Muscle of back (tissue), 3 donors: ENCODE measurements at regions not wholly inside any gene's neighbourhood (a gene's known extent, or its start where the extent isn't known, plus 50 kb on each side); places are given as distances from the start of the nearest gene placed in this dataset.

Source experiments
- DNase-seq, 3 donors: peaks; one replicate each; pipeline versions ENCODE4 v3.0.0 to v3.0.0-alpha.2; 2013

DNA sequence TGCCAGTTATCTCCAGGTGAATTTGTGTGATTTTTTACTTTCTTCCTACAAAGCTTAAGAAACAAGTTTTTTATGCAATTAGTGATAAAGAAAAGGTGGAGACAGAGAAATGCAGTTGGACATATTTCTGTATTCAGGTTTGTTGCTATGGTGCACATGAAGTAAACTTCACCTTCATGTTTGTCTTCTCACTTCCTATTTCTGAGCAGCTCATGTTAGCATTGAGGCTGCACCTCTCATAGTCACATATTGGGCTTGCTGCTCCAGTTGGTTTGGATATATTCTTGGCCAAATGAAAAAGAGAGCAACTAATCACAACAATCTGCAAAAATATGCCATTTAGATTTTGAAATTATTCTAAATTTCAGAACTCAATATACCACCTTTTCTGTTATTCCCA is 475.6 kb upstream of the ZWINT start:
- DNase-seq = no peak

DNA sequence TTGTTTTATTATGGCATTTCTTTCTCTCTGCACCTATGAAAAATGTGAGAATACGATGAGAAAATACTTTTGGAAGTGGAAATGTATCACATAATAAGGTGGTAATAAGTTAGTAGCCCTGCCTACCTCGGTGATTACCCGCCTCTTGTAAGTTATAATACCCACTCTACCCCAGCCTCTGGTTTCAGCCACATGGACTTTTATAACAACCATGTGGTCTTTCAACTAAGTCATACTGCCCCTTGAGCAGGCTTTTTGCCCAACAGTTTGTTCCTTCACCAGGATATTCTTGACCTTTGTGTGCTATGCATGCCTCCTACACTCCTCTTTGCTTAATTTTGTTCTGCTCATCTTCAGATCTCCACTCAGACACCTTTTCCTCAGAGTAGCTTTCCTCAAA is 470.6 kb upstream of the ZWINT start:
- no peak for DNase-seq

DNA sequence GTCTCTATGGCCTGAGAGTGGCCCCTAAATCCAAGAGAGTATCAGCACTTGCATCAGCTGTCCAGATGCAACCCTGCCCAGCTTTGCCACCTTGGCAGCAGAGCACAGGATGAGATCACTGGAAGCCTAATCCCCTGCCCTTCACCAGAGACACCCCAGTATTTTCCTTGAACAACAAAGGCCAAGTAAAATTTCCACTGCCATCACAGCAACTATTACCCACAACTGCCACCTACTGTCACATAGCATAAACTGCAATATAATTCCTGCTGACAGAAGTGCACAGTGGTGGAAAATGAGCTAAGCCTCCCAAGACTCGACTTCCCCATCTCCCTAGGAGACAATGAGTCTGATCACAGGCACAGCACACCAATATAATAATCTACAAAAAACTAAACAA is 462.8 kb upstream of the ZWINT start:
- DNase-seq = no peak

DNA sequence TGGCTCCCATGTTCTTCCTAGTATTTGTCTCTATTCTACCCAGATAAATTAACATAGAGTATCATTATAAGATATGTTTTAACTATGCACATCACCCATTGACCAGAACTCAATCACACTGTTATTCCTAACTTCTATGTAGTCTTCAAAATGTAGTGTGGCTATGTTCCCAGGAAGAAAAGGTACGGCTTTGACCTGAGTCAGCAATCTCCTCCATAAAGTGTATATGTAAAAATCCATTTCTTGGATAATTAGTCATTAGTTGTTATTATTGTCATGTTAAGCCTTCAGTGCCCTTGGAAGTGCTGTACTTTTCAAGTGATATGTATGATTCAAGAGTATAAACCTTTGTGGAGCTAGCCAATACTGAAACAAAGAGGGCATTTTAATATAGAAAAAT is 444.0 kb upstream of the ZWINT start:
- DNase-seq = no peak

DNA sequence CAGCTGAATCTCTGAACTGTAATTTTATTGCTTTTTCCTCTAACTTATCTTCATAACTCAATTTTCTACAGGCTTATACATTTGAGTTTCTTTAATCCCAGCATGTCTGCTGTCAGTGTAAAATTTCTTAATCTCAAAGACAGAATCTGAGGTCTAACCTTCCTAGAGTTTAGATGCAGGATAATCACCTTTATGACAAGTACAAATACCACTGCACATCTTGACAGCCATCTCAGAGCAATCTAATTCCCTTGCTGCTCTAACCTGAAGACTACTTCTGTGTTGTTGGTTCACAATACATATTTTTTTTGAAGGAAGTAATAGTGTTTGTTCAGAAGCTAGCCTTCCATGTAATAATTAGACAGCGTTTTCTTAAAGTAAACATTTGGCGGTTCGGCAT is 424.2 kb upstream of the ZWINT start:
- no peak for DNase-seq

DNA sequence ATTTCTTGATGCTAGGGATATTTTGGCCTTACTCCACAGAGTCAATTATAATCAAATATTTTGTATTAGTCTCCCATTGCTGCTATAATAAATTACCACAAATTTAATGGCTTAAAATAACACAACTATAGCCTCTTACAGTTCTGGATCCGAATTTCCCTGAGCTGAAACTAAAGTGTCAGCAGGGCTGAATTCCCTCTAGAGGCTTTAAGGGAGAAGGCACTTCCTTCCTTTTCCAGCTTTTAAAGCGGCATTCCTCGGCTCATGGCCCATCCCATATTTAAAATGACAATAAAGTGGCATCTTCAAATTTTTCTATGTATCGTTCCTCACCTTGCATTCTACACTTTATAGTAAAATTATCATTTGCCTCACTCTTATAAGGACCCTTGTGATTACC is 421.4 kb upstream of the ZWINT start:
- DNase-seq = no peak

DNA sequence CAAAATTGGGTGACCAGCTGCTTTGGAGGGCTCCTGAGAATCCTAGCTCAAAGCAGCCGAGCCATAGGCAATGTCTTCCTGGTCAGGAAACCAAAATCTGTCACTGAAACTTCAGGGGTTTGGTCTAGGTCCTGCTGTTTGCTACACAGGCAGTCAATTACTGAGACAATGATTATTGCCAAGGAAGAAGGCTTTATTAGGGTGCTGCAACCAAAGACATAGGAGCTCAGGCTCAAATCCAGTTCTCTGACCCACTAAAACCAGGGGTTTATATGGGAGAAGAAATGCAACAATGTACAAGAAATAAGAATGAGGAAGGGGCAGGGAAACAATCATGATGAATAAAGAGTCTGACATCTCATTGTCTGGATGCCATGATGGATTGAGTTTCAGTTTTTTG is 410.3 kb upstream of the ZWINT start:
- no peak for DNase-seq

DNA sequence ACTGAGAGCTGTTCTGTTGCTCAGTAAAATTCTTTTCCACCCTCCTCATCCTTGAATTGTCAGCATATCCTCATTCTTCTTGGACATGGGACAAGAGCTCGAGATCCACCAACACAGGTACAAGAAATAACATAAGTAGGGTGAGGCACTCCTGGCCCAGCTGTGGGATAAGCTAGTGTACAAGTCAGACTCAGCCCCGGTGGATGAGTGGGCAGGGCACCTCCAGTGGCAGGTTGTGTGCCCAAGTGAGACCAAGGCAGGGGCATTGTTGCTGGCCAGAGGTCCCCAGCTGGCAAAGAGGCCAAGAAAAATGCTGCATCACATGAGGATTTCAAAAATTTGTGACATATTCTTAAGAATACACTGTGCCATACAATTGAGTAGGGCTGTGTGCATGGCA is 402.0 kb upstream of the ZWINT start:
- DNase-seq = no peak

DNA sequence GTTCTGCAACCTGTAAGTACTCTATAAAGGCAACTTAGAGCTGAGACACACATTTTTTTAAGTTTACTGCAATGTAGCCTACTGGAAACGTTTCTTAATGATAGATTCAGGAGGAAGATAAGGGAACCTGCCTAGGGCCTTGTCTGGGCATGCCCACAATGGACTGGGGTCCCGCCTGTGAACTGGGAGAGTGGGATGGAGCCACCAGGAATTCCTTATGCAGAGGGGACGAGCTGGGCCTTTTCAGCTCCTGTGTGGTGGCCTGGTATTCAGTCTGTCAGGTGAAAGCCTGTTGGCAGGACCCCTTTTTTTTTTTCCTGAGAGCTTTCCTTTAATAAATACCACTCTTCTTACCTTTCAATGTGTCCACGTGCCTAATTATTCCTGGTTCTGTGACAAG is 384.4 kb upstream of the ZWINT start:
- DNase-seq = peak in 1 of 3 donors; percentile 4

DNA sequence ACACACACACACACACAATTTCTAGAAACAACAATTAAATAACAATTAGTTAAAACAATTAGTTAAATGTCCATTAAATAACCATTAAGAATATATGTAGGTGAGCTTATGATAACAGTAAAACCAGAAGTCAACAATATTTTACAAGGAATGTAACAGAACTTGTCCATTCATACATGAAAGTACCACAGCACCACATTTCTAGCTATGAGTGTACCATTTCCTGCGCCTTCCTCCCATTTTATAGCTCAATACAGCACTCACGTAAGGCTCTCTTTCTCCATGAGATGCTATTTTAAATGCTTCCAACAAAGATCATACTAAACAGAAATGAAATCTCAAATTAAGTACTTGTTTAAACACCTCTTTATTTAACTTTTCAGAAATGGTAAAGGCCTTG is 367.3 kb upstream of the ZWINT start:
- DNase-seq = no peak

DNA sequence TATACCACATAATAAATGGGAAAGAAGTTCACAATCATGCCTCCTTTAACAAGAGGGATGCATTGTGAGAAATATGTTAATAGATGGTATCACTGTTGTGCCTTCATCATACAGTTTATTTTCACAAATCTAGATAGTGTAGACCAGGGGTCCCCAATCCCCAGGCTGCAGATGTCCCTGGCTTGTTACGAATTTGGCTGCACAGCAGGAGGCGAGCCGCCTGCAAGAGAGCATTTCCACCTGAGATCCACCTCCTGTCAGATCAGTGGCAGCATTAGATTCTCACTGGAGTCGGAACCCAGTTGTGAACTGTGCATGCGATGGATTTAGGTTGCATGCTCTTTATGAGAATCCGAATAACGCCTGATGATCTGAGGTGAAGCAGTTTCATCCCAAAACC is 361.9 kb upstream of the ZWINT start:
- DNase-seq = no peak

DNA sequence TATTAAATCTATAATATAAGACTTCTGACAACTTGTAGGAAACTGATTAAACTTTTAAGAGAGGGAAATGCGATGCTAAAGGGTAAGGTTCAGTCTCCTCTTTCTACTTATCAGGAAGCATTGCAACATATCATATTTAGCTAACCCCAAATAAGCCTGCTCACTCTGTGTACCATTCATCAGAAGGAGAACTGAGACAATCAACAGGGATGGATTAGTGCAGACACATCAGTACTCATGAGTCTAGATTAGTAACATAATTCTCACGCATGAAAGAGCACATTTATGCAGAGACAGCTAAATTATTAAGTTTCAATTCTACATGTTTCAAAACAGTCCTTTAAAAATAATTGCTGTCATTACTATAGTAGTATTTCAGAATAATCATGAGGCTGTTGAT is 354.2 kb upstream of the ZWINT start:
- no peak for DNase-seq

DNA sequence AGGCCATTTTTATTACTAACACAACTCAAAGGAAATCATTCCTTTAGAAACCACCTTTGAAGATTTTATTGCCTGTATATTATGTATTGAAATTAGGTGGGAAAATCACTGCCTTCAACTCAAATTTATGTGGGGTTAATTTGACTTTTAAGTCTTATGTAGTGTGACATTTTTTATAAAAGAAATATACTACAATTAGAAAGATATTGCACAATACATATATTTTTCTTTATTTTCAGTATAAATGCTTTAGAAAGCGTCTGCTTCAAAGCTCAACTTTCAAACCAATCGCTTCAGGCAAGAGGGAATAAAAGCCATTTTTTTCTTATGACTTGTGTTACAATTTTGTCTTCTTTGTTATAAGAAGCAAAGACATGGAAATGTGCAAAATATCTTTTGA is 337.4 kb upstream of the ZWINT start:
- no peak for DNase-seq

DNA sequence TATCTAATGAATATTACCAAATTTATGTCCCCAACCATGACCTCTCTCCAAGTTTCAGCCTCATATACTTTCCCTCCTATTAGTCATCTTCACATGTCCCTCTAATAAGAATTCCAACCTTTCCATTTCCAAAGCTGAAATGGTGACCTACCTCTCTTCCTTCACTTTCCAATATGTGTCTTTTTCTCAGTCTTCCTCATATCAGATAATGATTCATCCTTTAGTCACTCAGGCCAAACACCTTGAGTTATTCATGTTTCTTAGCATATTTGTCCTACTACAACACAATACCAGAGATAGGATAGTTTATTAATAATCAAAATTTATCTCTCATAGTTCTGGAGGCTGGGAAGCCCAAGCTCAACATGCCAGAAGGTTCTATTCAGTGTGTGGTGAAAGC is 318.5 kb upstream of the ZWINT start:
- DNase-seq = no peak

DNA sequence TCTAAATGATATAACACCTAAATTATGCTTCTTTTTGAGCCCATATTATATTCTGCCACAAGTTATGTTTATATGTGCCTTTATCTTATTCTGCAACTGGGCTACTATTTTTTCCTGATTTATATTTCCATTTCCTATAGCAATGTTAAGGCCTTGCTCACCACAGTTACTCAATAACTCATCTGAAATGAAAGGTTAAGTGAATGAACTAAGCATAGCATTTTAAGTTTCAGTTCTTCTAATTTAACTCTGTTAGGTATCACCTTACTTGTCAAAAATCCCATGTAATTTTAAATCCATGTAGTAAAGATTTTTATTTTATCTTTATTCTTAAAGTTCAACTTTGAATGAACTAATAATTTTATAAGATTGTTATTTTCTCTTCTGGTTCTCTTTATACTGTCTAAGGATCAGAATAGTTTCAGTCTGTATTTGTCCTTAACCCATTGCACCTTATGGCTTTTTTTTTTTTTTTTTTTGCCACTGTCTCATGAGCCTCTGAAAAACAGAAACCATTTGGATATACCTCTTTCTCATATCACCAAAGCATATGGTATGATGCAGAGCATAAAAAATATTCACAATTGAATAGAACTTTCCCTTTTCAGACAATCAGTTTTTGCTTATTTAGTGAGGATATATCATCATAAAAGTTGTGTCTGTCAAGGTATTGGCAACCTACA is 301.8 kb upstream of the ZWINT start:
- no peak for DNase-seq

DNA sequence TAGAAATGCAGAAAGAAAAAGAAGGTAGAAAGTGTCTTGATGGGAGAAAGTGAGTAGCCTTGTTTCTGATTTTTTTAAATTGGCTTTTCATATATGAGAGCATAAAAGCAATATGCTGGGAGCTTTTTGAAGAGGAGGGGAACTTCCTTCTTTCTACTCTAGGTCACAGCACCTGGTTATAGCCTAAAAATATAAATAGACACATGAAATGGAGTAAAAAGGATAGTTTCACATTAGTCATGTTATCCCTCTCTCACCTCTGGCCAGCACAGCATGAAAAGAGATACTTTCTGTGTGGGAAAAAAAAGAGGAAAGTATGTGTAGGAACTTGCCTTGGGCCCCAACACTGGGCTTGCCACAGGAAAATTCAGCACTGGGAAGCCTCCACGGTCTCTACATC is 292.2 kb upstream of the ZWINT start:
- DNase-seq = no peak

DNA sequence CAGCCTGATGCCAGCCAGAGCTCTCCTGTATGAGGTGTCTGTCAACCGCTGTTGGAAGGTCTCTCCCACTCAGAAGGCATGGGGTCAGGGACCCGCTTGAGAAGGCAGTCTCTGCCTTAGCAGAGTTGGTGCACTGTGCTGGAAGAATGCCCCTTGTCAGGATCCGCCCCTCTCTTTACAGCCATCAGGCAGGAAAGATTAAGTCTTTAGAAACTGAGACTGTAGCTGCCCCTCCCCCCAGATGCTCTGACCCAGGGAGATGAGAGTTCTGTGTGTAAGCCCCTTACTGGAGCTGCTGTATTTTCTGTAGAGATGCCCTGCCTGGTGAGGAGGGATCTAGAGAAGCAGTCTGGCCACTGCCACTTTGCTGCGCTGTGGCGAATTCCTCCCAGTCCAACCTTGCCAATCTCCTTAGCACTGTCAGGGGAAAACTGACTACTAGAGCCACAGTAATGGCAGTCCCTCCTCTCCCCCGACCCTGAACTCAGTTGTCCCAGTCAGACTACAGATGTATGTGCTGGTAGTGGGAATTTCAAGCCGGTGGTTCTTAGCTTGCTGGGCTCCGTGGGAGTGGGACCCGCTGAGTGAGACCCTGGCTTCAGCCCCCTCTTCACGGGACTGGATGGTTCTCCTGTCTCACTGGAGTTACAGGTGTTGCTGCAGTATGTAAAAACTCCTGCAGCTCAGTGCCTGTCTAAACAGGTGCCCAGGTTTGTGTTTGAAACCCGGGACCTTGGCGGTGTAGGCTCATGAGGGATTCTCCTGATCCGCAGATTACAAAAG is 285.5 kb upstream of the ZWINT start:
- DNase-seq = no peak

DNA sequence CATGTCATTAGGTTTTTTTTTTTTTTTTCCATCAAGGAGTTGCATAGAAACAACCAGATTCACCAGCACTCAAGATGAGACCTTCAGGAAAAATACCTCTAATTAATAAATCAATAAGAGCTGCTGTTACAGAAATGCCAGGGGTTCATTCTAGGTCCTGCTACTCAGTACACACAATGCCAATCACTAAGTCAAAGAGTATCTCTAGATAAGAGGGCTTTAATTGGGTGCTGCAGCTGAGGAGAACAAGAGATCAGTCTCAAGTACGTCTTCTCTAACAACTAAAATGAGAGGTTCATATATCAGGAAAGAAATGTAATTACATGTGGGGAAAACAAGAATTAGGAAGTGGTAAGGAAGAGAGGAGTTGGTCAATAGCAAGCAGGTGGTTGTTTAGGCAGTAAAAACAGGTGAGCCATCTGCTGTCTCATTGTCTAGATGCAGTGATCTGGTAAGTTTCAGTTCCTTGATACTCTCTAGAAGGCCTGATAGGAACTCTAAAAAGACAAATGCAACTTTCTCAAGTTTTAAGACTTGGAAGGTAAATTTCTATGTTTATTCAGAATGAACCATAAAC is 272.9 kb upstream of the ZWINT start:
- DNase-seq = no peak

DNA sequence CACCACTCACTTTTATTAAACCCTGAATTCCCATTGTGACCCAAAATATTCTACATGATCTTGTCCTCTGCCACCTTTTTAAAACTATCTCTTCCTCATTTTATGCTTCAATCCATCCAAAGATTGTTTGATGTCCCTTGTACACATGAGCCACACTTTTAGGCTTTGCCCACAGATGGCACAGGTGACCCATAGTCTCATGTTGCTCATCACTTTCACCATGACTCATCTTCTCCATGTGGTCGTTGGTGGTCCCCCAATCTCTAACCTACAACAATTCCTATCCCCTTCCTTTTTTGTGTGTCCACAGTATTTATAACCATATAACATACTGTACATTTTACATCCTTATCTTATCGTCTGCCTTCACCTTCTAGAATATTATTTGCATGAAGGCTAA is 271.5 kb upstream of the ZWINT start:
- DNase-seq = no peak

DNA sequence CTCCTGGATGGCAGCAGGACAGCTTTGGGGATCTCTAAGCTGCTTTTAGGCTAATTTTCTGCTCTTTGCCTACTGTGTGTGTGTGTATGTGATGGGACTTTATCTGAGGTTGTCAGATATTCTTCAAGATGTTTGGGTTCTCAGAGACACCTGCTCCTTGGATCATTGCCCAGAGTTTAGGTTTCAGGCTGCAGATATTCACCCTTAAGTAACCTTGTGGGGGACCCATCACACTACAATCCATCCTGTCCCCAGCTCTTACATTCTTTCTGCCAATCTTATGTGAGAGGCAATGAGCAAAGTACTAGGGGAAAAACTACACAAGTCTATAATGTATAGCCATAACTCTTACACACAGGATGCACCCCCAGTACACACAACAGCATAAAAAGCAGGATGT is 263.0 kb upstream of the ZWINT start:
- no peak for DNase-seq

DNA sequence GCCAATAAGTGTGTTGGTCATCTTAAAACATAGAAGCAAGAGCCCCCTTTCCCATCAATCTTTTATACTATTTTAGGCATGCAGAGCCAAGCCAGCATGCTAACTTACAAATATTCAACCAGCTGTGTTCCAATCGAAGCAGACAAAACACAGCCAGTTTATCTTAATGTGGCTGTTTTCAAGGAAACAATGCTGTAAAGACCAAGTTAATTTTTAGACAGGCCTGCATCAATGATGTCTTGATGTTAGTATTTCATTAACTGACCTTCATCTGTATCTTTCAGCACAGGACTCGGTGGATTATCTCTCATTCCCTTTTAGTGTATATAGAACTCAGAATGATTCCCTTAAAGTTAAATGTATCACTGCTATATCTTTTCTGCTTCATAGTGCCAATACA is 262.0 kb upstream of the ZWINT start:
- no peak for DNase-seq

DNA sequence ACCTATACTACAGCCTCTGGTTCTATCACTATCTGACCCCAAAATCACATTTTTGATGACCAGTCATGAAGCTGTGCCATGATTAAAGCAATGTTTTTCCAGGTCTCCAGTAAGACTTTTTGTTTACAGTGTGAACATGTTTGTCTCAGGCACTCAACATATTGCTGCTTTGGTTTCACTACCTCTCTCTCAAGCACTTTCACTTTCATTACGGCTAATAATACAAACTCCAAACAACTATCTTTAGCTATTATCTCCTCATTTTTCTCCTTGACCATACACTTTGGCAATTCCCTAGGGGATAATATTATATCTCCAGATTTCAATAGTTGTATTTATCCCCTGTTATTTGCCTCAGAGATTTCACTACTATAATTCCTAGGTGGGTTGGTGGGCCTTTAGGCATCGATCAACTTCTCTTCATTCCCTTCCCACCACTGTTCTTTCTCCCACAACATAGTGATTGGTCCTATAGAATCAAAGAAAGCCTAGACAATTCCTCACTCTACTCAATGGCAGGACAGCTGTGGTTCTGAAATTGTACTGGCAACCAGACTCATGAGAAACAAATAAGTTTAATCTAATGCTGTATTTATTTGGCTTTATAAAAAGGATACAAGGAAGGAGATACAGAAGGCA is 261.4 kb upstream of the ZWINT start:
- DNase-seq = peak in 1 of 3 donors; percentile 4

DNA sequence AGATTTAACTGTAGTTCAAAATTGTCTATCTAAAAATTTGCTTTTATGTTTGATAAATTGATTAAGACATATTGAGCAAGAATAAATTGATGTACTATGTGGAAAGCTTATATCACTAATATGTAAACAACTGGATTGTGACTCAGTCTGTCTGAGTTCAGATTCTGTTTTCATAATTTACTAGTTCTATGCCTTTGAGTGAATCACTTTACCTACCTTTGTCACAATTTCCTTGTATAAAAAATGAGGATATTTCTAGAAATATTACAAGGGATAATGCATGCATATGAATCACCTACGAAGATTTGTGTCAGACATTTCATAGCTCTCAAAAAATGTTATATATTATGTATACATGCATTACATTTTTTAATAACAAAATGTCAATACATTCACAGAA is 245.1 kb upstream of the ZWINT start:
- no peak for DNase-seq
